Thyroid gland (tissue), 4 donors: ENCODE measurements at regions not wholly inside any gene's neighbourhood (a gene's known extent, or its start where the extent isn't known, plus 50 kb on each side); places are given as distances from the start of the nearest gene placed in this dataset.

ENCODE experiments used
- CTCF ChIP-seq, 6 experiments: fragments of 200-600 bp in 3 of 6; fragments of 450-650 bp in 3 of 6; sonication (generic) in 3 of 6; IDR thresholded peaks; one replicate each; pipeline ENCODE4 v1.5.1; 2016 to 2019; ENCODE audit warnings: antibody characterized with exemption in 6 of 6, mild to moderate bottlenecking in 2 of 6, inconsistent platforms in 1 of 6, moderate library complexity in 1 of 6
- POLR2A ChIP-seq, 2 donors: fragments of 450-650 bp; IDR thresholded peaks; one replicate each; pipeline ENCODE4 v1.6.1; 2017; ENCODE audit warnings: antibody characterized with exemption in 2 of 2, mild to moderate bottlenecking in 2 of 2, moderate library complexity in 1 of 2

DNA sequence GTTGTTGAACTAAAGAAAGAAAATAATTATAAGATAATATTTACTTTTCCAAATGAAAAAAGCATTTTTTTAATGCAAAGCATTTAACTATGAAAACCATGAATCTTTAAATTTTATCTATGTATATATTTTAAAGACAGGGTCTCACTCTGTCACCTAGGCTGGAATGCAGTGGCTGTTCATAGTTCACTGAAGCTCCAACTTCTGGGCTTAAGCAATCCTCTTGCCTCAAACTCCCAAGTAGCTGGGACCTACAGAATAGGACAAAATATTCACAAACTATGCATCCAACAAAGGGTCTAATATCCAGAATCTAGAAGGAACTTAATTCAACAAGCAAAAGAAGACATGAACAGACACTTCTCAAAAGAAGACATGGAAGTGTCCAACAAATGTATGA, 55.9 kb upstream of the ALB start:
- no peak for TF ChIP-seq CTCF (IDR thresholded peaks at IDR 0.05)
- no peak for TF ChIP-seq POLR2A (IDR thresholded peaks at IDR 0.05)
